ENCODE measurements at regions not wholly inside any gene's neighbourhood (a gene's known extent, or its start where the extent isn't known, plus 50 kb on each side); places are given as distances from the start of the nearest gene placed in this dataset.

GRCh38 chr2:217717646-217718045 lies 285.1 kb downstream of the TNS1 start:
- DNase-seq (ENCODE audit: low spot score) = no peak

GRCh38 chr2:217715484-217715883 lies 287.3 kb downstream of the TNS1 start:
- no peak for DNase-seq (ENCODE audit: low spot score)

GRCh38 chr2:217714287-217714751 lies 288.5 kb downstream of the TNS1 start:
- peak; percentile 98 for DNase-seq (ENCODE audit: low spot score)

- peak; percentile 85 for DNase-seq (ENCODE audit: low spot score)
Observed at GRCh38 chr2:217713395-217714286, 289.2 kb downstream of the TNS1 start.

- DNase-seq (ENCODE audit: low spot score) = no peak
Observed at GRCh38 chr2:217712431-217712830, 290.4 kb downstream of the TNS1 start.

GRCh38 chr2:217711188-217711587 lies 291.6 kb downstream of the TNS1 start:
- no peak for DNase-seq (ENCODE audit: low spot score)

GRCh38 chr2:217710211-217710765 lies 292.5 kb downstream of the TNS1 start:
- no peak for DNase-seq (ENCODE audit: low spot score)

- no peak for DNase-seq (ENCODE audit: low spot score)
Observed at GRCh38 chr2:217709478-217710210, 293.2 kb downstream of the TNS1 start.

GRCh38 chr2:217707131-217707611 lies 295.6 kb downstream of the TNS1 start:
- peak; percentile 76 for DNase-seq (ENCODE audit: low spot score)

GRCh38 chr2:217706513-217706912 lies 296.3 kb downstream of the TNS1 start:
- DNase-seq (ENCODE audit: low spot score) = no peak

- no peak for DNase-seq (ENCODE audit: low spot score)
Observed at GRCh38 chr2:217706095-217706494, 296.7 kb downstream of the TNS1 start.

GRCh38 chr2:217705461-217705860 lies 297.3 kb downstream of the TNS1 start:
- DNase-seq (ENCODE audit: low spot score) = no peak

- DNase-seq (ENCODE audit: low spot score) = no peak
Observed at GRCh38 chr2:217703999-217704398, 298.8 kb downstream of the TNS1 start.

GRCh38 chr2:217703102-217703501 lies 299.7 kb downstream of the TNS1 start:
- no peak for DNase-seq (ENCODE audit: low spot score)

- DNase-seq (ENCODE audit: low spot score) = no peak
Observed at GRCh38 chr2:217701622-217702021, 301.2 kb downstream of the TNS1 start.

GRCh38 chr2:217698691-217699090 lies 304.1 kb downstream of the TNS1 start:
- no peak for DNase-seq (ENCODE audit: low spot score)

GRCh38 chr2:217695033-217695520 lies 307.7 kb downstream of the TNS1 start:
- DNase-seq (ENCODE audit: low spot score) = no peak

- DNase-seq (ENCODE audit: low spot score) = no peak
Observed at GRCh38 chr2:217694291-217694690, 308.5 kb downstream of the TNS1 start.

GRCh38 chr2:217693363-217693762 lies 309.4 kb downstream of the TNS1 start:
- no peak for DNase-seq (ENCODE audit: low spot score)

GRCh38 chr2:217691920-217692666 lies 310.7 kb downstream of the TNS1 start:
- no peak for DNase-seq (ENCODE audit: low spot score)

GRCh38 chr2:217691516-217691915 lies 311.3 kb downstream of the TNS1 start:
- DNase-seq (ENCODE audit: low spot score) = no peak

GRCh38 chr2:217689053-217689452 lies 313.7 kb downstream of the TNS1 start:
- DNase-seq (ENCODE audit: low spot score) = no peak

All from COLO829 (cell line).